Stomach (tissue), 8 donors: ENCODE measurements at regions not wholly inside any gene's neighbourhood (a gene's known extent, or its start where the extent isn't known, plus 50 kb on each side); places are given as distances from the start of the nearest gene placed in this dataset.

ENCODE experiments used
- DNase-seq, 2 donors: peaks; one replicate each; pipeline versions ENCODE4 v3.0.0 to v3.0.0-alpha.2; 2013 to 2019
- H3K27ac ChIP-seq, 5 donors: fragments of 200-600 bp in 4 of 5; sonication (generic) in 4 of 5; one replicate each; pipeline ENCODE4 v1.5.1; 2013 to 2019; ENCODE audit warnings: mild to moderate bottlenecking in 1 of 5, moderate library complexity in 1 of 5
- H3K27me3 ChIP-seq, 3 donors: fragments of 200-600 bp; sonication (generic); one replicate each; pipeline ENCODE4 v1.5.1; 2017 to 2019; ENCODE audit warnings: mixed run types in 1 of 3
- H3K36me3 ChIP-seq, 4 donors: fragments of 200-600 bp; sonication (generic); 1 replicate in 3 of 4; 2 replicates in 1 of 4; pipeline ENCODE4 v1.5.1; 2016 to 2019
- H3K4me1 ChIP-seq, 4 donors: fragments of 200-600 bp; sonication (generic); one replicate each; pipeline ENCODE4 v1.5.1; 2016 to 2019
- H3K4me3 ChIP-seq, 4 donors: fragments of 200-600 bp; sonication (generic) in 3 of 4; one replicate each; pipeline ENCODE4 v1.5.1; 2016 to 2019; ENCODE audit warnings: mild to moderate bottlenecking in 1 of 4
- H3K9me3 ChIP-seq, 4 donors: fragments of 200-600 bp; sonication (generic); one replicate each; pipeline ENCODE4 v1.5.1; 2016 to 2019
- EP300 ChIP-seq: sonication (generic); formaldehyde crosslinking; IDR thresholded peaks from one replicate; pipeline ENCODE4 v1.6.1; 2017; ENCODE audit warnings: antibody characterized with exemption
- POLR2A ChIP-seq, 4 donors: fragments of 450-650 bp; IDR thresholded peaks; one replicate each; pipeline ENCODE4 v1.6.1; 2016; ENCODE audit warnings: antibody characterized with exemption in 4 of 4, control low read depth in 2 of 4, mild to moderate bottlenecking in 1 of 4, moderate library complexity in 1 of 4
- POLR2AphosphoS5 ChIP-seq, 3 donors: sonication (generic); formaldehyde crosslinking; IDR thresholded peaks; one replicate each; pipeline ENCODE4 v1.6.1; 2016; ENCODE audit warnings: antibody characterized with exemption in 3 of 3
- WGBS, 5 donors: extraction: QIAGEN DNeasy Blood & Tissue Kit in 3 of 5; methylation state at CpG; one replicate each; pipeline versions ENCODE4 v1.1.5 to v1.1.7; 2013 to 2018; 5-methylcytosine and 5-hydroxymethylcytosine counted together
- intact Hi-C: fragments of 100-400 bp; cut with DNase I; formaldehyde crosslinking; loops from one replicate; pipeline ENCODE4 v1.15.1; 2023; ENCODE audit warnings: low total_unique reads
- TF ChIP-seq, protein P1 (sequence below), 7 experiments: fragments of 450-650 bp in 4 of 7; fragments of 200-600 bp in 3 of 7; sonication (generic) in 3 of 7; IDR thresholded peaks; one replicate each; pipeline ENCODE4 v1.5.1; 2016 to 2019; ENCODE audit warnings: antibody characterized with exemption in 7 of 7, control low read depth in 2 of 7, mild to moderate bottlenecking in 1 of 7
- donor health status: healthy with polysubstance abuse.
- donor health status: Bipolar disorder and iron deficiency.
- donor health status: healthy.

DNA sequence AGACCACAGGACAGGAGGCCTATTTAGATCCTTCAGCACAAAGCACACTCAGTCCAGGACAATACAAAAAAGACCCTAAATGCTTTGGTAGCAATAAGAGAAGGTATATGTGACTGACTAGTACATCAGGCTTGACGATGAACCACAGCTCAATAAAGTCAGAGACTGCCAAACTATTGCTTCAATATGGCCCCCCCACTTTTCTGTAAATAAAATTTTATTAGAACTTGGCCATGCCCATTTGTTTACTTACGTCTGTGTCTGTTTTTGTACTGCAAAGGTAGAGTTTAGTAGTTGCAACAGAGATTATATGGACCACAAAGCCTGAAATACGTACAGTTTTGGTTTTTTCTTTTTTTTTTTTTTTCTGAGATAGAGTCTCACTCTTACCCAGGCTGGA, 136.7 kb downstream of the IRS2 start:
- peaks cover 0 to 8% (median 0%) of the 10 kb centered on the region in 4 donors for H3K4me1 ChIP-seq
- no peak for TF ChIP-seq POLR2AphosphoS5 (IDR thresholded peaks at IDR 0.05)
- TF ChIP-seq POLR2A (IDR thresholded peaks at IDR 0.05) = no peak
- no peak for TF ChIP-seq EP300
- TF ChIP-seq, protein P1, sequence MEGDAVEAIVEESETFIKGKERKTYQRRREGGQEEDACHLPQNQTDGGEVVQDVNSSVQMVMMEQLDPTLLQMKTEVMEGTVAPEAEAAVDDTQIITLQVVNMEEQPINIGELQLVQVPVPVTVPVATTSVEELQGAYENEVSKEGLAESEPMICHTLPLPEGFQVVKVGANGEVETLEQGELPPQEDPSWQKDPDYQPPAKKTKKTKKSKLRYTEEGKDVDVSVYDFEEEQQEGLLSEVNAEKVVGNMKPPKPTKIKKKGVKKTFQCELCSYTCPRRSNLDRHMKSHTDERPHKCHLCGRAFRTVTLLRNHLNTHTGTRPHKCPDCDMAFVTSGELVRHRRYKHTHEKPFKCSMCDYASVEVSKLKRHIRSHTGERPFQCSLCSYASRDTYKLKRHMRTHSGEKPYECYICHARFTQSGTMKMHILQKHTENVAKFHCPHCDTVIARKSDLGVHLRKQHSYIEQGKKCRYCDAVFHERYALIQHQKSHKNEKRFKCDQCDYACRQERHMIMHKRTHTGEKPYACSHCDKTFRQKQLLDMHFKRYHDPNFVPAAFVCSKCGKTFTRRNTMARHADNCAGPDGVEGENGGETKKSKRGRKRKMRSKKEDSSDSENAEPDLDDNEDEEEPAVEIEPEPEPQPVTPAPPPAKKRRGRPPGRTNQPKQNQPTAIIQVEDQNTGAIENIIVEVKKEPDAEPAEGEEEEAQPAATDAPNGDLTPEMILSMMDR (IDR thresholded peaks at IDR 0.05) = no peak
- H3K27ac ChIP-seq = no peak overlapping the region
- no peak for DNase-seq
- intact Hi-C loops = no loop called here
- H3K36me3 ChIP-seq = no peaks in the 10 kb centered on the region
- no peaks in the 10 kb centered on the region for H3K27me3 ChIP-seq
- WGBS, 5 donors = 65 to 82% (median 66%) methylated on average over 3 of the region's 3 CpGs
- H3K4me3 ChIP-seq = no peak overlapping the region
- H3K9me3 ChIP-seq = no peaks in the 10 kb centered on the region

DNA sequence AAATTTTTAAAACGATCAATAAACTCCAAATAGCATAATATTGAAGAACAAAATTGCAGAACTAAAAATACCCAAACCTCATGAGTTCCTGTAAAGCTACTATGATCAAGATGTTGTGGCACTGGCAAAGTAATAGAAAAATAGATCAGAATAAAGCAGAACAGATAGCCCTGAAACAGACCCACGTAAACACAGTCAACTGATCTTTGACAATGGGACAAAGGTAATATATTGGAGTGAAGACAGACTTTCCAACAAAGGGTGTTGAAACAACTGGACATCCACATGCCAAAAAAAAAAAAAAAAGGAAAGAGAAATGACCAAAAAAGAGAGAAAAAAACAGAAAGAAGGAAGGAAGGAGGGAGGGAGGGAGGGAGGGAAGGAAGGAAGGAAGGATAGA, 138.7 kb downstream of the IRS2 start:
- intact Hi-C loops = no loop called here
- Histone ChIP-seq H3K27ac (no peak overlapping the region), H3K36me3 (no peaks in the 10 kb centered on the region), H3K27me3 (no peaks in the 10 kb centered on the region), H3K4me1 (peaks cover 0 to 6% (median 0%) of the 10 kb centered on the region in 4 donors), H3K4me3 (no peak overlapping the region), H3K9me3 (no peaks in the 10 kb centered on the region)
- TF ChIP-seq POLR2A (IDR thresholded peaks at IDR 0.05) (no peak), POLR2AphosphoS5 (IDR thresholded peaks at IDR 0.05) (no peak), EP300 (no peak)
- TF ChIP-seq, protein P1 (IDR thresholded peaks at IDR 0.05) = no peak
- 83 to 92% (median 89%) methylated on average over 2 of the region's 2 CpGs for WGBS, 5 donors
- DNase-seq = no peak

DNA sequence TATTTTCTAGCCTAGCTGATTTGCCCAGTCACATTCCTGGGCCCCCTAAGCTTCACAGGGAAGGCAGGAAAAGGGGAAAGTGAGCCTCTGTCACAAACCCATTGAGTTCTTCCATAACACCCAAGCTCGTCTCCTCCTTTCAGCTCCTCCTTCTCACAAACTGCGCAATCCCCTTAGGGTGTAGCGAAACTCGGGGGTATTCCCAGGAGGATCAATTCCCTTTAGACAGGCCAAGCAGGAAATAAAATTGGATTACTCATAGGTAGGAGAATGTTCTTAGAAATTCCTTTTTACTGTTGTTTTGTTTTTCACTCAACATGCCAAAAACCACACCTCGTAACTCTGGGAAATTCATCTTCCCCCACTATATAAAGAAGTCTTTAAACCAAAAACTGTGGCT, 139.3 kb downstream of the IRS2 start:
- no peak for TF ChIP-seq POLR2AphosphoS5 (IDR thresholded peaks at IDR 0.05)
- TF ChIP-seq POLR2A (IDR thresholded peaks at IDR 0.05) = no peak
- TF ChIP-seq, protein P1 (IDR thresholded peaks at IDR 0.05) = no peak
- TF ChIP-seq EP300 = no peak
- Histone ChIP-seq H3K4me1 (no peaks in the 10 kb centered on the region), H3K36me3 (no peaks in the 10 kb centered on the region), H3K27ac (no peak overlapping the region), H3K27me3 (no peaks in the 10 kb centered on the region), H3K4me3 (no peak overlapping the region), H3K9me3 (no peaks in the 10 kb centered on the region)
- intact Hi-C loops = no loop called here
- DNase-seq = no peak
- 76 to 94% (median 92%) methylated on average over 5 of the region's 5 CpGs for WGBS, 5 donors

DNA sequence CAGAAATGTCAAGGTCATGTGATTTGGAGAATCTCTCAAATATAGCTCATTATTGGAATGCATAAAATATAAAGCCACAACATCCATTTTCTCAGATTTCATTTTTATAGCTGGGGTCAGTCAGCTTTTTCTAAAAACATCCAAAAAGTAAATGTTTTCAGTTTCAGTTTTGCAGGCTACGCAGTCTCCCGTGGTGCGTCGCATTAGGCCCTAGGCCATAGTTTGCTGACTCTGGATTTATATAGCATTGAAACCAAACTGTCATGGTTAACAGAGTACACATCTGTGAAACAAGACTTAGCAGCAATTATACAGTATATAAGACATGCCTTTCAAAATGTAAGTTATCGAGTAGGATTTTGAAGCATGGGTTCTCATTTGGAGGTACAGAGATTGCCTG, 140.0 kb downstream of the IRS2 start:
- Histone ChIP-seq H3K27ac (no peak overlapping the region), H3K27me3 (no peaks in the 10 kb centered on the region), H3K36me3 (no peaks in the 10 kb centered on the region), H3K4me1 (no peaks in the 10 kb centered on the region), H3K9me3 (peaks cover 0 to 5% (median under 1%) of the 10 kb centered on the region in 4 donors), H3K4me3 (no peak overlapping the region)
- intact Hi-C loops = no loop called here
- DNase-seq = peak in 1 of 2 donors; percentile 15
- 73 to 94% (median 91%) methylated on average over 5 of the region's 5 CpGs for WGBS, 5 donors
- TF ChIP-seq POLR2A (IDR thresholded peaks at IDR 0.05) (no peak), EP300 (no peak), POLR2AphosphoS5 (IDR thresholded peaks at IDR 0.05) (no peak)
- TF ChIP-seq, protein P1 (IDR thresholded peaks at IDR 0.05) = no peak
